AG09309 (cell line): ENCODE measurements at regions not wholly inside any gene's neighbourhood (a gene's known extent, or its start where the extent isn't known, plus 50 kb on each side); places are given as distances from the start of the nearest gene placed in this dataset.

Source experiments
- DNase-seq: peaks from one replicate; pipeline ENCODE4 v3.0.0-alpha.2; 2010; ENCODE audit warnings: low read depth
- H3K4me3 ChIP-seq: 2 replicates; pipeline ENCODE4 v1.5.1; 2011; ENCODE audit warnings: mild to moderate bottlenecking, low read depth, low read length, moderate library complexity; ENCODE audit not compliant: control insufficient read depth
- TF ChIP-seq, protein P1 (sequence below): IDR thresholded peaks from 2 replicates; pipeline ENCODE4 v1.5.1; 2011; ENCODE audit warnings: mild to moderate bottlenecking, low read depth, low read length, inconsistent platforms; ENCODE audit not compliant: insufficient read depth, control insufficient read depth; ENCODE audit errors: missing control alignments

DNA sequence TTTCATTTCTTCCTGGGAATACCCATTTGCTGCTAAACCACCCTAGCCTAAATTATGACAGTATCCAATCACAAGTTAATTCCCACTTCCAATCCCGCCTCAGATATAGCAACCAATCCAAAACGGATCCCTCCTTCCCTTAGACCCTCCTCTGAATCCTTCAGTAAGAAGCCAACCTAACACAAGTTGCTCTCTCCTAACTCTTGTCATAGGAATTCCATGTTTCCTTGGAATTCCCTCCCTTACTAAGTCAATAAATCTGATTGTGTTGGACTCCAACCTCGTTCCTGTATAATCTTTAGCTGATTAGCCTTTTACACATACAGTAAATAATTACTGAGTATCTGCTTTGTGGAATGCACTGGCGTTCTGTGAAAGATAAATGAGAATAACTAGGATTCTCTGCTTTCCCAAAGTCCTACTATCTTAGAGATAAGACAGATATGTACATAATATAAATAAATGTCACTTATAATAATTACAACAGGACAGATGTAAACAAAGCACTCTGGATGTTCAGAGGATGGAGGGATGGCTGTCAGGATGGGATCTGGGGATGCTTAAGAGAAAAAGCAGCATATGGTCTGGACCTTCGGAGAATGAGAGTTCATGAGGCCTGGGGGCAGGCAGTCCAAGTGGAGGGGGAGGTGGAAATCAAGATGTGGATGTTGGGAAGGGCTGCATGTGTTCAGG is 185.8 kb upstream of the SOX5 start:
- no peak for DNase-seq
- H3K4me3 ChIP-seq, result no peak overlapping the region
- TF ChIP-seq, protein P1, sequence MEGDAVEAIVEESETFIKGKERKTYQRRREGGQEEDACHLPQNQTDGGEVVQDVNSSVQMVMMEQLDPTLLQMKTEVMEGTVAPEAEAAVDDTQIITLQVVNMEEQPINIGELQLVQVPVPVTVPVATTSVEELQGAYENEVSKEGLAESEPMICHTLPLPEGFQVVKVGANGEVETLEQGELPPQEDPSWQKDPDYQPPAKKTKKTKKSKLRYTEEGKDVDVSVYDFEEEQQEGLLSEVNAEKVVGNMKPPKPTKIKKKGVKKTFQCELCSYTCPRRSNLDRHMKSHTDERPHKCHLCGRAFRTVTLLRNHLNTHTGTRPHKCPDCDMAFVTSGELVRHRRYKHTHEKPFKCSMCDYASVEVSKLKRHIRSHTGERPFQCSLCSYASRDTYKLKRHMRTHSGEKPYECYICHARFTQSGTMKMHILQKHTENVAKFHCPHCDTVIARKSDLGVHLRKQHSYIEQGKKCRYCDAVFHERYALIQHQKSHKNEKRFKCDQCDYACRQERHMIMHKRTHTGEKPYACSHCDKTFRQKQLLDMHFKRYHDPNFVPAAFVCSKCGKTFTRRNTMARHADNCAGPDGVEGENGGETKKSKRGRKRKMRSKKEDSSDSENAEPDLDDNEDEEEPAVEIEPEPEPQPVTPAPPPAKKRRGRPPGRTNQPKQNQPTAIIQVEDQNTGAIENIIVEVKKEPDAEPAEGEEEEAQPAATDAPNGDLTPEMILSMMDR, result no peak

DNA sequence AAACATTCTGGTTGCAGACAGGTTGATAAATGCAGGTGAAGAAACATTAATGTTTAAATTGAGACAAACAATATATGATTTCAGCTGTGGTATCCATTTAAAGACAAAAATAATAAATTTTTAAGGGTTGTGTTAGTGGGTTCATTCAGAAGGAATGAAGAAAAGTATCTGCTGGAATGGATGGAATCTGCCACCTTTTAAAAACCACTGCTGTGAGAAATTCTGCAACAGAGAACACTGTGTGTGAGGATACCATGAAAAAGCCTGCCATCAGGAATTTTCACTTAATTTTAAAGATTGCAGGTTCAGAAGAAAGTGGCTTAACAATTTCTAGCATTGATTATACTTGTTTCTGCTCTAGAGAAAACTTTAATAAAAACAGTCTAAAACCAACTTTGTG is 184.6 kb upstream of the SOX5 start:
- TF ChIP-seq, protein P1, result no peak
- no peak for DNase-seq
- H3K4me3 ChIP-seq, result no peak overlapping the region

- no peak overlapping the region for H3K4me3 ChIP-seq
- TF ChIP-seq, protein P1, result no peak
- no peak for DNase-seq
These were observed 183.9 kb upstream of the SOX5 start for GRCh38 chr12:24133384-24133783.

- H3K4me3 ChIP-seq, result no peak overlapping the region
- DNase-seq, result no peak
- TF ChIP-seq, protein P1, result no peak
These were observed 178.7 kb upstream of the SOX5 start for GRCh38 chr12:24127919-24128721.

GRCh38 chr12:24125280-24125679 is 175.8 kb upstream of the SOX5 start:
- no peak overlapping the region for H3K4me3 ChIP-seq
- DNase-seq, result no peak
- TF ChIP-seq, protein P1, result no peak

DNA sequence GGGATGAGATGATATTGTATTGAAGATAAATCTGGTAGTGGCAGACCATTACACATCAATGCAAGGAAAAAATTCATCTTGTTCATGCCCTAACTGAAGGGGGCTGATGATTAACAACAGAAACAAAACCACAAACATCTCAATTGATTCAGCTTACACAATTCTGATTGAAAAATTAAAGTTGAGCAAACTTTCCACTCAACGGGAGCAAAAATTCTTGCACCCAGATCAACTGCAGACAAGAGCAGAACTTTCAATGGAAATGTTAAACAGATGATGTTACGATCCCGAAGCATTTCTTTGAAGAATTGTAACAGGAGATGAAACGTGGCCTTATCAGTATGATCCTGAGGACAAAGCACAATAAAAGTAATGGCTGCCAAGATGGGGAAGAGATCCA is 172.4 kb upstream of the SOX5 start:
- DNase-seq, result no peak
- no peak overlapping the region for H3K4me3 ChIP-seq
- TF ChIP-seq, protein P1, result no peak

DNA sequence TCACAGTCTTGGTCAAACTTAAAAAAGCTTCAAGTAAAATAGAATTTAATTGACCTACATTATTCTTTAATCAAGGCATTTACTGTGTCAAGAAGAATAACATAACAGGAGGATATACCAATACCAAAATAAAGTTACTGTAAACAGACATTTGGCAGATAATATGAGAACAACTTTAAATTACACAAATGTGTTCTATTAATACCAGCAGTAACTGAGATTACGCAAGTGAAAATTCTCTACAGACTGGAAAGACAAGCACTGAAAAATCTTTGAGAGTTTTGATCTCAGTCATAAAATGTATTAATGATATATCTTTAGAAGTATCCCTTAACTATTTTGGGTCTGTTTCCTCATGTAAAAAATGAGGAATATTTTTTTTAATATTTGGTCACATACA is 169.2 kb upstream of the SOX5 start:
- DNase-seq, result no peak
- no peak overlapping the region for H3K4me3 ChIP-seq
- TF ChIP-seq, protein P1, result no peak
